GM23248 (cell line): ENCODE measurements at regions not wholly inside any gene's neighbourhood (a gene's known extent, or its start where the extent isn't known, plus 50 kb on each side); places are given as distances from the start of the nearest gene placed in this dataset.

ENCODE experiments used
- EZH2 ChIP-seq: fragments of 200-600 bp; sonication (generic); IDR thresholded peaks from 2 replicates; pipeline ENCODE4 v1.6.1; 2018; ENCODE audit warnings: antibody characterized with exemption, mild to moderate bottlenecking; ENCODE audit not compliant: insufficient read depth, poor library complexity, severe bottlenecking
- EZH2phosphoT487 ChIP-seq: fragments of 200-600 bp; sonication (generic); IDR thresholded peaks from 2 replicates; pipeline ENCODE4 v1.6.1; 2018; ENCODE audit warnings: antibody characterized with exemption, moderate library complexity, mild to moderate bottlenecking, low read depth; ENCODE audit not compliant: insufficient read depth

- no peak for TF ChIP-seq EZH2
- no peak for TF ChIP-seq EZH2phosphoT487
These were observed 313.8 kb upstream of the SPRY2 start for GRCh38 chr13:80654638-80655249.
